ENCODE measurements at regions not wholly inside any gene's neighbourhood (a gene's known extent, or its start where the extent isn't known, plus 50 kb on each side); places are given as distances from the start of the nearest gene placed in this dataset.

DNA sequence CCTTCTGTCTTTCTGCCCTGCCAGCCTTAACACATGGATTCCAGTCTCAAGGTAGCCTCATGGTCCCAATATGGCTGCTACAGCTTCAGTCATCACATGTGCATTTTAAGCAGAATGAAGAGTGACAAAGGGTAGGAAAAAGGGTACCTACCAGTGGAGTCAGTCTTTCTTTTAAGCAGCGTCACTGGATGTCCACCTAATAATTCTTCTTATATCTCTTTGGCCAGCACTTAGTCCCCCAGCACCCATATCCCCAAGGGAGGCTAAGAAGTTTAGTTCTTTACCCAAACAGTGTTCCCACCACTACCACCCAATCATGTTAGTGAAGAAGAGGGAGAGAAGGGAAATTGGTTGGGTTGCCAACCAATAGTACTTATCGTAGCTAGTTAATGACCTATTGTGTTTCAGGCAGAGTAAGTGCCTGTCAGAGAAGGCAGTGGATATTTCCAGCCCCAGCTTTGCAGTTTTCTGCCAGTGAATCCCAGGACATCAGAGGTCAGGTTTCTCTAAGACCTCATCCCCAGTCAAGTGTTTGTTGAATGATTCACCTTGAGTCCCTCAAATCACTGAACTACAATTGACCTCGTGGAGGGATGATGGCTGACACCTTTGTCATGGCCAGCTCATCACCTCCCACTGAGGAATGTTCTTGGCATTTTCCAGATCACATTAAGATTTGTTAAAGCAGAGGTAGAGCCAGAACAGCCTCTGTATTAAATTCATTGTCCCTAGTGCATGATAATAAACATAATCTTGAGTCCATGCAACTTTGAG, 250.9 kb upstream of the CRY1 start:
- H3K4me1 ChIP-seq: no peaks in the 10 kb centered on the region
- no peak for TF ChIP-seq POLR2A (IDR thresholded peaks at IDR 0.05)
- TF ChIP-seq, protein P1, sequence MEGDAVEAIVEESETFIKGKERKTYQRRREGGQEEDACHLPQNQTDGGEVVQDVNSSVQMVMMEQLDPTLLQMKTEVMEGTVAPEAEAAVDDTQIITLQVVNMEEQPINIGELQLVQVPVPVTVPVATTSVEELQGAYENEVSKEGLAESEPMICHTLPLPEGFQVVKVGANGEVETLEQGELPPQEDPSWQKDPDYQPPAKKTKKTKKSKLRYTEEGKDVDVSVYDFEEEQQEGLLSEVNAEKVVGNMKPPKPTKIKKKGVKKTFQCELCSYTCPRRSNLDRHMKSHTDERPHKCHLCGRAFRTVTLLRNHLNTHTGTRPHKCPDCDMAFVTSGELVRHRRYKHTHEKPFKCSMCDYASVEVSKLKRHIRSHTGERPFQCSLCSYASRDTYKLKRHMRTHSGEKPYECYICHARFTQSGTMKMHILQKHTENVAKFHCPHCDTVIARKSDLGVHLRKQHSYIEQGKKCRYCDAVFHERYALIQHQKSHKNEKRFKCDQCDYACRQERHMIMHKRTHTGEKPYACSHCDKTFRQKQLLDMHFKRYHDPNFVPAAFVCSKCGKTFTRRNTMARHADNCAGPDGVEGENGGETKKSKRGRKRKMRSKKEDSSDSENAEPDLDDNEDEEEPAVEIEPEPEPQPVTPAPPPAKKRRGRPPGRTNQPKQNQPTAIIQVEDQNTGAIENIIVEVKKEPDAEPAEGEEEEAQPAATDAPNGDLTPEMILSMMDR (IDR thresholded peaks at IDR 0.05): no peak
- no peaks in the 10 kb centered on the region for H3K9me3 ChIP-seq
- no peak for DNase-seq
- no peak overlapping the region for H3K27ac ChIP-seq
- H3K4me3 ChIP-seq: no peak overlapping the region
- 54 to 70% methylated on average over 3 of the region's 3 CpGs for WGBS, 2 donors
- intact Hi-C loops (cut with DNase I): no loop called here
- H3K36me3 ChIP-seq (replicated peaks in 1 of 2; ENCODE audit: insufficient read depth in 1 of 2, low read depth in 2 of 2): no peaks in the 10 kb centered on the region
- H3K27me3 ChIP-seq: no peaks in the 10 kb centered on the region
- ATAC-seq: no peak

DNA sequence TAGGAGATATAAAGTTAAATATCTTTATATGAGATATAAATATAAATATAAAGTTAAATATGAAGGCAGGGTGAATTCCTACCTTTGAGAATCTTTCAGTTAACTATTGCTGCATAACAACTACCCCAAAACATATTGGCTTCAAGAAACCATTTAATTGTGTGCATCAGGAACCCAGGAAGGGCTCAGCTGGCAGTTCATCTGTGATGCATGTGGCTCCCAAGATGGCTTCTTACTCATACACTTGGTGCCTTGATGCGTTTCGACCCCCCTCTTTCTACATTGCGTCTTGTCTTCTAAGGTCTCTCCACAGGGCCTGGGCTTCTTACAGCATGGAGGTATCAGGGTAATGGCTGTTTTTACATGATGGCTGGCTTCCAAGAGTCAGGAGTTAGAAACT, 253.9 kb upstream of the CRY1 start:
- WGBS, 2 donors: 80 to 90% methylated on average over 3 of the region's 3 CpGs
- DNase-seq: no peak
- intact Hi-C loops (cut with DNase I): no loop called here
- no peaks in the 10 kb centered on the region for H3K4me1 ChIP-seq
- no peak overlapping the region for H3K27ac ChIP-seq
- H3K36me3 ChIP-seq (replicated peaks in 1 of 2; ENCODE audit: insufficient read depth in 1 of 2, low read depth in 2 of 2): no peaks in the 10 kb centered on the region
- no peak overlapping the region for H3K4me3 ChIP-seq
- H3K9me3 ChIP-seq: no peaks in the 10 kb centered on the region
- TF ChIP-seq, protein P1 (IDR thresholded peaks at IDR 0.05): no peak
- TF ChIP-seq POLR2A (IDR thresholded peaks at IDR 0.05): no peak
- H3K27me3 ChIP-seq: no peaks in the 10 kb centered on the region
- ATAC-seq: no peak

DNA sequence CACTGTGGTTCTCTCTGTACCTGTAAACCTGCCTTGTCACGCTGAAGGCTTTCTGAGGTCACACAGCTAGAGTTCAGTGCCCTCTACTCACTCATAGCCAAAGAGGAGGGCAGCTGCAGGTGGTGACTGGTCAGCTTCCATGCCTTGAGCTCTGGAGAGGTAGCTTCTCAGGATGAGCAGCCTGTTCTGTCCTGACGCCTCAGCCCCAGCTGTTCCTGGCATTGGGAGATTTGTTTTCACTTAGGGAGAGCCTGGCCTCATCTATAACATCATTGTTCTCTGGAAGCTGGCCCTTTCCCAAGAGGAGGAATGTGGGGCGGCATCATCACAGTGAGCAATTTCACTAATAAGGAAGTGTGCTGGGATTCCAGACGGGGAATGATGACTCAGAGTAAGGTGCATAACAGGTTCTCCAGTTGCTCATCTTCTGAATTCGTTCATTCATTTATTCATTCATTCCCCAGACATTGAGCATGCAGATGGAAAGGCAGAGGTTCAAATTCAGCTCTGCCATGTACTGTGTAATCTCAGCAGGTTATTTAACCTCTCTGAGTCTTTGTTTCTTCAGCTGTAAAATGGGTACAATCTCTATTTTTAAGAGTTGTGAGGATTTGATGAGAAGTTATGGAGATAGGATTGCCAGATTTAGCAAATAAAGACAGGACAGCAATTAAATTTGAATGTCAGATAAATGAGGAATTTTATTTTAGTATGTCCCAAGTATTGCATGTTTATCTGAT, 255.8 kb upstream of the CRY1 start:
- Histone ChIP-seq H3K36me3 (replicated peaks in 1 of 2; ENCODE audit: insufficient read depth in 1 of 2, low read depth in 2 of 2) (no peaks in the 10 kb centered on the region), H3K9me3 (no peaks in the 10 kb centered on the region), H3K4me3 (no peak overlapping the region), H3K27me3 (no peaks in the 10 kb centered on the region), H3K4me1 (no peaks in the 10 kb centered on the region), H3K27ac (peak overlapping the region in 2 of 4 donors; percentile 50 to 58)
- DNase-seq: peak; percentile 36 to 62 (median 52)
- intact Hi-C loops (cut with DNase I): no loop called here
- ATAC-seq: peak; percentile 89
- TF ChIP-seq POLR2A (IDR thresholded peaks at IDR 0.05): no peak
- TF ChIP-seq, protein P1 (IDR thresholded peaks at IDR 0.05): no peak
- WGBS, 2 donors: 21 to 37% methylated on average over 4 to 5 of the region's 5 CpGs

DNA sequence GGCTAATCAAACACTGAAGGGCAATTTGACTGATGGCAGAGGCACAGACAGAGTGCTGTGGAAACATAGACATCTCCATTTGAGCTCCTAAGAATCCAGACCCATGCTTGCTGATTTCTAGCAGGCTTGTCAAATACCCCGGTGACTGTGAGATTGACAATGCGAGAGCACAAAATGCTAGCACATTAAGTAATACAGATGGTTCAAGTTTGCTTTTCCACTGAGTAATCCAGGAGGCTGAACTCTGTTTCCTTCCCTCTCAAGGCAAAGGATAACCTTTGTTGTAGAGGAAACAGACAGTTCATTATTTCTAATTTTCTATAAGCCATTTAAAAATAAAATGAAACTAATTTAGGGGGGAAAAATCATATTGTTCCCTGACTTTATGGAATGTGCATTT, 256.5 kb upstream of the CRY1 start:
- WGBS, 2 donors: 46 to 63% methylated on average over 2 of the region's 2 CpGs
- ATAC-seq (no peak), DNase-seq (no peak)
- Histone ChIP-seq H3K4me1 (no peaks in the 10 kb centered on the region), H3K27ac (no peak overlapping the region), H3K4me3 (no peak overlapping the region), H3K9me3 (no peaks in the 10 kb centered on the region), H3K36me3 (replicated peaks in 1 of 2; ENCODE audit: insufficient read depth in 1 of 2, low read depth in 2 of 2) (no peaks in the 10 kb centered on the region), H3K27me3 (no peaks in the 10 kb centered on the region)
- TF ChIP-seq, protein P1 (IDR thresholded peaks at IDR 0.05): no peak
- no peak for TF ChIP-seq POLR2A (IDR thresholded peaks at IDR 0.05)
- intact Hi-C loops (cut with DNase I): no loop called here

Measured in body of pancreas (tissue), 4 donors.